Naive thymus-derived CD4-positive, alpha-beta T cell (primary cell): ENCODE measurements at regions not wholly inside any gene's neighbourhood (a gene's known extent, or its start where the extent isn't known, plus 50 kb on each side); places are given as distances from the start of the nearest gene placed in this dataset.

Source experiments
- ATAC-seq: fragments of 150-1000 bp; cut with Tn5 transposase; 2 replicates; pipeline ENCODE4 v1.10.0; 2021; ENCODE audit warnings: mild to moderate bottlenecking, moderate library complexity
- CTCF ChIA-PET: fragments of 350-600 bp; sonication (Branson Sonifier 250); formaldehyde crosslinking; loops from one replicate; lab custom pipeline; 2021; ENCODE audit warnings: antibody characterized with exemption; lab: Charles Lee
- POLR2A ChIA-PET: fragments of 350-600 bp; sonication (Branson Sonifier 250); formaldehyde crosslinking; loops from one replicate; lab custom pipeline; 2021; ENCODE audit warnings: antibody characterized with exemption, inconsistent platforms; lab: Charles Lee
- DNase-seq, 9 donors: peaks; one replicate each; pipeline versions ENCODE4 v3.0.0 to v3.0.0-alpha.2; 2020 to 2022; ENCODE audit warnings: mixed read lengths in 1 of 9
- H3K27ac ChIP-seq: one replicate; pipeline ENCODE4 v1.7.0; 2013; ENCODE audit warnings: mild to moderate bottlenecking, low read depth, low read length, moderate library complexity
- H3K27me3 ChIP-seq, 2 donors: one replicate each; pipeline ENCODE4 v1.7.0; 2013; ENCODE audit warnings: low read length in 2 of 2, mild to moderate bottlenecking in 2 of 2, moderate library complexity in 2 of 2; ENCODE audit not compliant: control insufficient read depth in 2 of 2, insufficient read depth in 2 of 2
- H3K36me3 ChIP-seq, 3 experiments: 1 replicate in 2 of 3; 2 replicates in 1 of 3; pipeline ENCODE4 v1.7.0; 2013; ENCODE audit warnings: low read length in 3 of 3, mild to moderate bottlenecking in 3 of 3, moderate library complexity in 1 of 3; ENCODE audit not compliant: insufficient read depth in 3 of 3, control insufficient read depth in 2 of 3
- H3K4me1 ChIP-seq, 2 donors: one replicate each; pipeline ENCODE4 v1.7.0; 2013; ENCODE audit warnings: low read length in 2 of 2, mild to moderate bottlenecking in 2 of 2, moderate library complexity in 1 of 2; ENCODE audit not compliant: control insufficient read depth in 2 of 2, insufficient read depth in 2 of 2
- H3K4me3 ChIP-seq: 2 replicates; pipeline ENCODE4 v1.7.0; 2013; ENCODE audit warnings: mild to moderate bottlenecking, low read length
- H3K9me3 ChIP-seq, 3 experiments: 1 replicate in 2 of 3; 2 replicates in 1 of 3; pipeline ENCODE4 v1.7.0; 2013; ENCODE audit warnings: low read length in 3 of 3; ENCODE audit not compliant: control insufficient read depth in 2 of 3
- H3K27ac Mint-ChIP-seq, 9 donors: one replicate each; pipeline ENCODE4 v1.8.0; 2020 to 2022; ENCODE audit warnings: mixed read lengths in 9 of 9, mild to moderate bottlenecking in 8 of 9, moderate library complexity in 5 of 9, inconsistent platforms in 2 of 9
- H3K27me3 Mint-ChIP-seq, 5 donors: one replicate each; pipeline ENCODE4 v1.8.0; 2021 to 2022; ENCODE audit warnings: mixed read lengths in 5 of 5, mild to moderate bottlenecking in 1 of 5
- H3K36me3 Mint-ChIP-seq, 5 donors: one replicate each; pipeline ENCODE4 v1.8.0; 2020 to 2022; ENCODE audit warnings: mixed read lengths in 5 of 5, mild to moderate bottlenecking in 3 of 5, inconsistent platforms in 1 of 5
- H3K4me1 Mint-ChIP-seq, 7 donors: one replicate each; pipeline ENCODE4 v1.8.0; 2020 to 2022; ENCODE audit warnings: mixed read lengths in 7 of 7, mild to moderate bottlenecking in 3 of 7, inconsistent platforms in 1 of 7
- H3K4me3 Mint-ChIP-seq, 10 donors: one replicate each; pipeline ENCODE4 v1.8.0; 2020 to 2022; ENCODE audit warnings: mild to moderate bottlenecking in 10 of 10, mixed read lengths in 10 of 10, moderate library complexity in 6 of 10, inconsistent platforms in 2 of 10
- H3K9me3 Mint-ChIP-seq, 11 donors: one replicate each; pipeline ENCODE4 v1.8.0; 2020 to 2022; ENCODE audit warnings: mixed read lengths in 11 of 11, mild to moderate bottlenecking in 4 of 11, inconsistent platforms in 1 of 11, moderate library complexity in 1 of 11
- intact Hi-C, 2 donors: fragments of 100-400 bp; cut with micrococcal nuclease; formaldehyde crosslinking; loops; one replicate each; pipeline ENCODE4 v1.15.1; 2023

GRCh38 chr4:23233596-23233995 is 540.9 kb downstream of the GBA3 start:
- Mint-ChIP-seq H3K27me3 (peaks cover 0 to 2% (median 0%) of the 10 kb centered on the region in 5 donors), H3K4me3 (no peak overlapping the region), H3K4me1 (peaks cover 0 to 2% (median 0%) of the 10 kb centered on the region in 7 donors), H3K27ac (no peak overlapping the region), H3K9me3 (no peaks in the 10 kb centered on the region), H3K36me3 (no peaks in the 10 kb centered on the region)
- ChIA-PET POLR2A (no interaction called here), CTCF (no interaction called here)
- H3K4me1 ChIP-seq, result no peaks in the 10 kb centered on the region
- DNase-seq (no peak), ATAC-seq (no peak)
- H3K4me3 ChIP-seq, result no peak overlapping the region
- intact Hi-C loops, result no loop called here
- H3K9me3 ChIP-seq, result no peaks in the 10 kb centered on the region
- H3K36me3 ChIP-seq, result no peaks in the 10 kb centered on the region
- H3K27ac ChIP-seq, result no peak overlapping the region
- H3K27me3 ChIP-seq, result no peaks in the 10 kb centered on the region

GRCh38 chr4:23232987-23233386 is 540.2 kb downstream of the GBA3 start:
- DNase-seq (no peak), ATAC-seq (no peak)
- Histone ChIP-seq H3K27ac (no peak overlapping the region), H3K36me3 (no peaks in the 10 kb centered on the region), H3K9me3 (no peaks in the 10 kb centered on the region), H3K4me3 (no peak overlapping the region), H3K27me3 (no peaks in the 10 kb centered on the region), H3K4me1 (no peaks in the 10 kb centered on the region)
- Mint-ChIP-seq H3K9me3 (no peaks in the 10 kb centered on the region), H3K27ac (no peak overlapping the region), H3K4me3 (no peak overlapping the region), H3K36me3 (no peaks in the 10 kb centered on the region), H3K27me3 (peaks cover 0 to 2% (median 0%) of the 10 kb centered on the region in 5 donors), H3K4me1 (peaks cover 0 to 2% (median 0%) of the 10 kb centered on the region in 7 donors)
- ChIA-PET CTCF (no interaction called here), POLR2A (no interaction called here)
- intact Hi-C loops, result no loop called here

GRCh38 chr4:23225564-23225963 is 532.8 kb downstream of the GBA3 start:
- CTCF ChIA-PET, result no interaction called here
- Mint-ChIP-seq H3K27me3 (peaks cover 0 to 6% (median 0%) of the 10 kb centered on the region in 5 donors), H3K4me1 (no peaks in the 10 kb centered on the region), H3K36me3 (no peaks in the 10 kb centered on the region), H3K9me3 (peaks cover 0 to 2% (median 0%) of the 10 kb centered on the region in 11 donors), H3K4me3 (no peak overlapping the region), H3K27ac (no peak overlapping the region)
- DNase-seq (no peak), ATAC-seq (no peak)
- intact Hi-C loops, result no loop called here
- Histone ChIP-seq H3K36me3 (no peaks in the 10 kb centered on the region), H3K4me1 (no peaks in the 10 kb centered on the region), H3K27me3 (no peaks in the 10 kb centered on the region), H3K9me3 (no peaks in the 10 kb centered on the region), H3K27ac (no peak overlapping the region), H3K4me3 (no peak overlapping the region)
- POLR2A ChIA-PET, result no interaction called here

GRCh38 chr4:23224684-23225420 is 532.1 kb downstream of the GBA3 start:
- intact Hi-C loops, result no loop called here
- CTCF ChIA-PET, result no interaction called here
- Mint-ChIP-seq H3K27ac (no peak overlapping the region), H3K36me3 (no peaks in the 10 kb centered on the region), H3K27me3 (peaks cover 0 to 6% (median 0%) of the 10 kb centered on the region in 5 donors), H3K9me3 (peaks cover 0 to 4% (median 0%) of the 10 kb centered on the region in 11 donors), H3K4me1 (no peaks in the 10 kb centered on the region), H3K4me3 (no peak overlapping the region)
- POLR2A ChIA-PET, result no interaction called here
- no peak overlapping the region for H3K4me3 ChIP-seq
- H3K36me3 ChIP-seq, result no peaks in the 10 kb centered on the region
- no peak overlapping the region for H3K27ac ChIP-seq
- no peaks in the 10 kb centered on the region for H3K27me3 ChIP-seq
- no peaks in the 10 kb centered on the region for H3K9me3 ChIP-seq
- DNase-seq (no peak), ATAC-seq (no peak)
- H3K4me1 ChIP-seq, result no peaks in the 10 kb centered on the region

- ATAC-seq (no peak), DNase-seq (no peak)
- Histone ChIP-seq H3K36me3 (no peaks in the 10 kb centered on the region), H3K4me1 (no peaks in the 10 kb centered on the region), H3K4me3 (no peak overlapping the region), H3K27me3 (no peaks in the 10 kb centered on the region), H3K27ac (no peak overlapping the region), H3K9me3 (no peaks in the 10 kb centered on the region)
- no peaks in the 10 kb centered on the region for H3K4me1 Mint-ChIP-seq
- H3K4me3 Mint-ChIP-seq, result no peak overlapping the region
- H3K9me3 Mint-ChIP-seq, result peaks cover 0 to 4% (median 0%) of the 10 kb centered on the region in 11 donors
- no peaks in the 10 kb centered on the region for H3K36me3 Mint-ChIP-seq
- POLR2A ChIA-PET, result no interaction called here
- H3K27me3 Mint-ChIP-seq, result peaks cover 0 to 6% (median 4%) of the 10 kb centered on the region in 5 donors
- CTCF ChIA-PET, result no interaction called here
- intact Hi-C loops, result no loop called here
- no peak overlapping the region for H3K27ac Mint-ChIP-seq
Observed at GRCh38 chr4:23220911-23221310, 528.2 kb downstream of the GBA3 start.

GRCh38 chr4:23219779-23220408 is 527.2 kb downstream of the GBA3 start:
- Histone ChIP-seq H3K27me3 (no peaks in the 10 kb centered on the region), H3K27ac (no peak overlapping the region), H3K36me3 (no peaks in the 10 kb centered on the region), H3K9me3 (no peaks in the 10 kb centered on the region), H3K4me3 (no peak overlapping the region), H3K4me1 (no peaks in the 10 kb centered on the region)
- DNase-seq, result no peak
- no peak for ATAC-seq
- CTCF ChIA-PET, result no interaction called here
- Mint-ChIP-seq H3K9me3 (peaks cover 0 to 4% (median 0%) of the 10 kb centered on the region in 11 donors), H3K4me3 (no peak overlapping the region), H3K27ac (no peak overlapping the region), H3K36me3 (no peaks in the 10 kb centered on the region), H3K27me3 (peaks cover 0 to 6% (median 4%) of the 10 kb centered on the region in 5 donors), H3K4me1 (no peaks in the 10 kb centered on the region)
- POLR2A ChIA-PET, result no interaction called here
- intact Hi-C loops, result no loop called here

GRCh38 chr4:23213198-23213597 is 520.5 kb downstream of the GBA3 start:
- no peak overlapping the region for H3K4me3 ChIP-seq
- H3K9me3 ChIP-seq, result no peaks in the 10 kb centered on the region
- no peak overlapping the region for H3K27ac Mint-ChIP-seq
- no peaks in the 10 kb centered on the region for H3K36me3 Mint-ChIP-seq
- H3K36me3 ChIP-seq, result no peaks in the 10 kb centered on the region
- H3K9me3 Mint-ChIP-seq, result no peaks in the 10 kb centered on the region
- CTCF ChIA-PET, result no interaction called here
- H3K27ac ChIP-seq, result no peak overlapping the region
- H3K4me3 Mint-ChIP-seq, result no peak overlapping the region
- DNase-seq, result no peak
- intact Hi-C loops, result no loop called here
- no peaks in the 10 kb centered on the region for H3K27me3 ChIP-seq
- H3K4me1 ChIP-seq, result no peaks in the 10 kb centered on the region
- H3K4me1 Mint-ChIP-seq, result no peaks in the 10 kb centered on the region
- POLR2A ChIA-PET, result no interaction called here
- peaks cover 0 to 18% (median 0%) of the 10 kb centered on the region in 5 donors for H3K27me3 Mint-ChIP-seq
- no peak for ATAC-seq
